ENCODE measurements at regions not wholly inside any gene's neighbourhood (a gene's known extent, or its start where the extent isn't known, plus 50 kb on each side); places are given as distances from the start of the nearest gene placed in this dataset.

- FAIRE-seq = no peak
- DNase-seq (ENCODE audit: insufficient read length, low spot score) = no peak
Measured at GRCh38 chr21:23718446-23719285, 1888.6 kb downstream of the MRPL39 start.

DNA sequence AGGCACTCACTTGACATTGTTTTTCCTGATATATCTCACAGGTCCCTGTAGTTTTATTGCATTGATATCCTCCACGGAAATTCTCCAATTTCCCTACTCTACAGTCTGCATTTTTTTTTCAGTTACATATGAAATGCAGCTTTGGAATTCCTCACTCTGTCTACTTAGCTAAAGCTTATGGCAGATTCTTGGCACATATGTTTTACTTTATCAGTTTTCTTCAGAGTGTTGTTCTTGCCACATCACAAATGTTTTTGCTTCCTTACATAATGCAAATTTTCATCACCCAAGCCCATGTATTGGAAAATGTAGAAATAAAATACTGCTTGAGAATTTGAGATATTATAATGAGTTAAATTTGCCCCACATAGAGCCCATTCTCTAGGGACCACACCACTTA, 1895.1 kb downstream of the MRPL39 start:
- FAIRE-seq (no peak), DNase-seq (ENCODE audit: insufficient read length, low spot score) (no peak)

DNA sequence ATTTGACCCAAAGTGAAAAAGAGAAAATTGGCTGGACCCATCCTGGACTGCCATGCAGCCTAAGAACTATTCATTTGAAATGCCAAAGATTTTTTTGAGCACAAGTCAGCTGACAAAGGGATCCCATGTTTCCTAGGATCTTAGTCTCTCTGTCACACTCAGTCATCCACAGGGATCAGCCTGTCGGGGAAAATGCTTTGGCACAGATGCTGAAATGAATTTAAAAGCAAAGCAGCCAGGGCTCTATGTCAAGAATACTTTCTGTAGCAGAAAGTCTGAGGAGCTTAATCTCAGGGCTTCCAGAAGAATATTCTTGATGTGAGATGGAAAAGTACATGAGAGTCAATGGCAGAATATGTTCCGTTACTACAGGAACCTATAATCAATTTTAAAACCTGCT, 1900.8 kb downstream of the MRPL39 start:
- no peak for DNase-seq (ENCODE audit: insufficient read length, low spot score)
- no peak for FAIRE-seq

DNA sequence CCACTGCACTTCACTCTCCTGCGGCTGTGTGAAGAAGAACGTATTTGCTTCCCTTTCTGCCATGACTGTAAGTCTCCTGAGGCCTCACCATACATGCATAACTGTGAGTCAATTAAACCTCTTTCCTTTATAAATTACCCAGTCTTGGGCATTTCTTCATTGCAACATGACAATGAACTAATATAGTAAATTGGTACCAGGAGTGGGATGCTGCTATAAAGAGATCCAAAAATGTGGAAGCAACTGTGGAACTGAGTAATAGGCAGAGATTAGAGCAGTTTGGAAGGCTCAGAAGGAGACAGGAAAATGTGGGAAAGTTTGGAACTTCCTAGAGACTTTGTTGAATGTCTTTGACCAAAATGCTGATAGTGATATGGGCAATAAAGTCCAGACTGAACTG, 1907.9 kb downstream of the MRPL39 start:
- FAIRE-seq = no peak
- no peak for DNase-seq (ENCODE audit: insufficient read length, low spot score)

DNA sequence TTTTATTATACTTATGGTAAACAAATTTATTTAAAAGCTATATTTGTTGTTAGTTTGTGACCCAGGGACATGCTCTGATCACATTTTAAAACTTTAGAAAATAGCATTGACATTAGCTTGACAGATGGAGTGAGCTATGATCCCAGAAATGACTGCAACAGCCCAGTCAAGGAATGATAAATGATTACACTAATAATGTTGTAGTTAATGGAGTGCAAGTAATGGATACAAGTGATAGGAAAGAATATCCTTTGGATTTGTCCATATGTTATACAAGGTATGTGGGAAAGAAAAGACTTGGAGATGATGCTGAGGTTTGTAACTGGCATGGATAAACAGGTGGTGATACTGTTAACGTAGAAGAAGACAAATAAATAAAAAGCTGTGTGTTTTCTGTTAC, 1908.7 kb downstream of the MRPL39 start:
- FAIRE-seq (no peak), DNase-seq (ENCODE audit: insufficient read length, low spot score) (no peak)

DNA sequence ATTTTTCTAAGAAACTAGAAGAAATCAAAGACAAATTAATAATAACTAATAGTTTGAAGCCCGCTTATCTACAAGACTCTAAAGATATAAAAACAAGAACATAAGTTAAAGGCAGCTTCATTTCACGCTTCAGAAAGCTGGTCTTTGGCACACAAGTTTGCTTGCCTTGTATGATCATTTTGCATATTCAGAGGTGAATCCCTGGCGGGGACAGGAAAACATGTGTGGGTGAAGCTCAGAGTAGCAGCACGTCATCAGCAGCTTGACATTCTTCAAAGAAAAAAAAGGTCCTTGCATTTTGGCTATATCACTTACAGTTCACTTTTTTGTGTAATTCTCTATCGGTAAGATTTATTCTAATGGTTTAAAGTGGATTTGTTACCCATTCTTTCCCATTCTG, 1911.8 kb downstream of the MRPL39 start:
- DNase-seq (ENCODE audit: insufficient read length, low spot score) (no peak), FAIRE-seq (no peak)

- FAIRE-seq = no peak
Measured at GRCh38 chr21:23694390-23694789, 1912.9 kb downstream of the MRPL39 start.

GRCh38 chr21:23690316-23690715, 1917.0 kb downstream of the MRPL39 start:
- FAIRE-seq (no peak), DNase-seq (ENCODE audit: insufficient read length, low spot score) (no peak)

More at GRCh38 chr21:23694390-23694789, 1912.9 kb downstream of the MRPL39 start:
- DNase-seq (ENCODE audit: insufficient read length, low spot score) = no peak

DNA sequence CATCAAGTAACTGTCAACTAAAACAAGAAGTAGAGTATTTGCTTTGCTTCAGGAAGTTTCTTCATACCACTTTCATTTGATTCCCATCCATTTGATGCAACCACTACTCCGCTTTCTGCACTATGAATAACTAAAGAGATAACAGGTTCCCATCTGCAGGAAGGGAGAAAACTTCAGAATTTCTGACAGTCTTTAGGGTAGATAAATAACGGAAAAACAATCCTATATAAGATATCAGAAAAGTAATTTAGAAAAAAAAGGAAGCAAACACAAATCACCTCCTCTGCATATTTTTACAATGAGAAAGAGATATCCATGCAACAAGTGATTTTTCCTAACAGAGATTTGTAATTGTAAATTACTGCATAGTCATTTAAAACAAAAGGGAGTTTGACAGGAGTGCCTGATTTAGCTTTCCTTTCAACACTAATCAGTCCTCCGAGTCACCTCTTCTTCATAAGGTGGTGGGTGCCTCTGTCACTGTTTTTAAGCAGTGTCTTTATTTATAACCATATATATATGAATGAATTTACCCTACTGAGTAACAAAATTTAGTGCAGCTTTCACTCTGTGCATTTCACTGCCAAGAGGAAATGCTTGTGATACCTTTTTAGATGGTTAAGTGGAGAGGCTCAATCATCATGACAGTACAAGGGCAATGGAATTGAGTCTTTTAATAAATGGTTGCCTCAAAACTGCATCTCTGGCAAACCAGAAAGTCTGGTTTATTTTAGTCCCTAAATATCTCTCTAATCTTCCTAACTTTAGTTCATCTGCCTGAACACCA, 1920.4 kb downstream of the MRPL39 start:
- FAIRE-seq (no peak), DNase-seq (ENCODE audit: insufficient read length, low spot score) (no peak)

DNA sequence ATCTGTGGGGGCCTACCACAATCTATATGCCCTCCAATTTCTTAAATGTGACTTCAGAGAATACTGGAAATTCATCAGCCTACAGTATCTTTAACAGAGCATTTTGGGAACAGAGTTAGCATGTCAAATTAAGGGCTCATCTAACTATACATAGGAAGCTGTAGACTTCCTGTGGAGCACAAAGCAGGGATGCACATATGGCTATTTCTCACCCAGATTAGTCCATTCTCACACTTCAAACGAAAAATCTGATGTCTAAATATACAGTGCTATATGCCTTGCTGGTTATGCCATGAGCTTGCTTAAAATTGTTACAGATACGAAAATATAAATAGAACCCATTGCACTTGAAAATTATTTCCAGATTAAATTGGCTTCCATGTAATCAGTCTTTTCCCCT, 1922.8 kb downstream of the MRPL39 start:
- FAIRE-seq (no peak), DNase-seq (ENCODE audit: insufficient read length, low spot score) (no peak)

GRCh38 chr21:23664193-23664694, 1943.0 kb downstream of the MRPL39 start:
- FAIRE-seq = no peak

DNA sequence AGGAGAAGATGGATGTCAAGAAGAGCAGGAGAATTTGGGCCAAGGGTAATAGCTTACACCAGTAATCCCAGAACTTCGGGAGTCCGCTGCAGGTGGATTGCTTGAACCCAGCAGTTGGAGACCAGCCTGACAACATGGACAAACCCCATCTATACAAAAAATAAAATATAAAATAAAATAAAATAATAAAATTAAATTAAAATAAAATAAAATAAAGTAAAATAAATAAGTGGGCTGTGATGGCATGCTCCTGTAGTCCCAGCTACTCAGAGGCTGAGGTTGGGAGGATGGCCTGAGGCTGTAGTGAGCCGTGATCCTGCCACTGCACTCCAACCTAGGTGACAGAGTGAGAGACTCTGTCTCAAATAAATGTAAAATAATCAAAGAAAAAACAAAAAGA, 1946.7 kb downstream of the MRPL39 start:
- no peak for DNase-seq (ENCODE audit: insufficient read length, low spot score)
- no peak for FAIRE-seq

More at GRCh38 chr21:23664193-23664694, 1943.0 kb downstream of the MRPL39 start:
- no peak for DNase-seq (ENCODE audit: insufficient read length, low spot score)

DNA sequence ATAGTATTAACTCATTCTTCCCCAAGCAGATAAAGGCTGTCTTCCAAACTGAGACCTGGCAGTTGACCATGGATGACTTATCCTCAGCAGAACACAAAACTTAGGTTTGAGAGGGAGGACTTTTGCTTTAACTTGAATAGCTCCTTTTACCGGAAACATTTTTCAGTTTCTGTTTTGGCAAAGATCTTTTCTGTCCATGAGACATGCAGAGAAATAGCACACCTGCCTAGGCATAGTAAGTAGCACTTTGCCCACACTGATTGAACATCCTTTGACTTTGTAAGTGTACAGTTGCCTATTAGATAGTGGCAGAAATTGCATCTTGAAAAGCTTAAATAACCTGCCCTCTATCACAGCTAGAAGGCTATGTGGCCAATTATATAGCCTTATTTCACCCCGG, 1962.5 kb downstream of the MRPL39 start:
- no peak for FAIRE-seq
- DNase-seq (ENCODE audit: insufficient read length, low spot score) = no peak

- DNase-seq (ENCODE audit: insufficient read length, low spot score) = peak; percentile 7
- FAIRE-seq = no peak
Measured at GRCh38 chr21:23639721-23640120, 1967.6 kb downstream of the MRPL39 start.

DNA sequence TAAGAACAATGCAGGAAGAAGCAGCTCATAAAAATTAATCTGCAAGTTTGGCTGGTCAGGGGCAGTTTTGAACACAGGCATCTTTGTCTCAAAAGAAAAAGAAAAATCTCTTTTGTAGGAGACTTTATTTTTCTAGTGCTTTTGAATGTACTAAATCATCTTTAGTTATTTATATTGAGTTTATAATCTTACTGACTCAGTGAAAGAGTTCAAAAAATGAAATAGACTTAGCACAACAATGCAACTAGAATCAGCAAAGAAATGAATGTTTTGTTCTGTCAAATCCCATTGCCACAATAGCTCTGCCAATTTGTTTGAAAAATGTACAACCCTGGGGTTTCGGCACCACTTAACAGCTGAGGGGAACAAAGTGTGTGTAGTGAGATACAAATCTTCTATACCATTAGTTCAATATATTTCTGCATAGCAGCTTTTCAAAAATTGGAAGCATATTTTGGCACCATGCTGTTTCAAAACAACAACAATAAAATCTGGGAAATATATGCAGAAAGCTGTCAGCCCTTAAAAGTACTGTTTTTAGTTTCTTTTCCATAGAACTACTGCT, 1969.1 kb downstream of the MRPL39 start:
- FAIRE-seq (no peak), DNase-seq (ENCODE audit: insufficient read length, low spot score) (no peak)

DNA sequence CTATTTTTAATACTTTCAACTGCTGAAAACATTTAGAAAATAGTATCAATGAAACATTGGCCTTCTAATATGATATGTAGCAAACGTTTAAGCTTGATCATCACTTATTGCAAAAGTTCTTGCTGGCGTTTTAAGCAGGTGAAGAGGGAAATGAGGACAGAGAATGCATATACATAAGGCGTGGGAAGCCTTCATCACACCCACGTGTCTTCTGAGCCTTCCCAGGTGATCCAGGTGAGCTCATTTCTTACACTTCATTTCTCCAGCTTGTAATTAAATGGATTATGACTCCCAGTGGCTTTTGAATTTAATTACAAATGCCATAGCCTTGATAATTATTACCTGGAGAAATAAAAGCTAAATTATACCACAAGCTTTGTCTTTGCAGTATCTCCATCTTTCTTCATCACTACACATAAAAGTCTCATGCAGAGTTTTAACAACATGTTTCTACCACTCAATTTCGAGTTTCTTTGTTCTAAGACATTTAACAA, 1973.8 kb downstream of the MRPL39 start:
- no peak for DNase-seq (ENCODE audit: insufficient read length, low spot score)
- FAIRE-seq = no peak

DNA sequence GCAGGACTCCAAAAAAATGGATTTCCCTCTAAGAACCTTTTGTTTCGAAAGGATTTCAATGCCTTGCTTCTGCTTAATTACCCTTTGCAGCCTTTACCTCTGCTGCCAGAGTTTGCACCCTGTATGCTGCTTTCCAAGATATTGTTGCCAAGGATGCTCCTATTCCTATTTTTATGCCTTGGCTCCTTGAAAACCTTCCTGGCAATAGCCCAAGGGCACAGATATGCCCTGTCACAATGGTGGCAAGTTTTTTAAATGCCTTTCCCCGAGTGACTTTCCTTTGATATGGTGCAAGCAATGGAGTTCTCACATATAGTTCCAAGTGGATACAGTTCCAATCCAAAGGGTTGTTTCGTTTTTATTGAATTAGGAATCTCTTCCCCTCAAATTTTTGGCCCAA, 1983.0 kb downstream of the MRPL39 start:
- DNase-seq (ENCODE audit: insufficient read length, low spot score) (no peak), FAIRE-seq (no peak)

- DNase-seq (ENCODE audit: insufficient read length, low spot score) (no peak), FAIRE-seq (no peak)
Measured at GRCh38 chr21:23613014-23613413, 1994.3 kb downstream of the MRPL39 start.

DNA sequence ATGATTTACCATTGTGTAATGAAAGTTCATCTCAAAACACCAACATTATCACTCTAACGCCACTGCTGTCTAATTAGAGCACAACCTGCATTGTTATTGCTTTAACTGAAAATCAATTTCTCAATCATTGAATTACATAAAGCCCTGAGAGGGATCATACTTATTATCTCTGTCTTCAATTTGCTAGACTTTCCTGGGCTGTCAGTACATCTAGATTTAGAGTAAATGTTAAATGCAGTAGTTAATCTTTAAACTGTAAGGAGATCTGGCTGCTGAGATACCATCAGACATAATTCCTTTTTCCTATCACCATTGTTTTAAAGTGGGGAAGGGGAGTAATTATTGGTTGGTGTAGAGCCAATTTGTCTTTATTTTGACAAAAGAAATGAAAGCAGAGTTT, 1995.1 kb downstream of the MRPL39 start:
- no peak for DNase-seq (ENCODE audit: insufficient read length, low spot score)
- peak; percentile 16 for FAIRE-seq

DNA sequence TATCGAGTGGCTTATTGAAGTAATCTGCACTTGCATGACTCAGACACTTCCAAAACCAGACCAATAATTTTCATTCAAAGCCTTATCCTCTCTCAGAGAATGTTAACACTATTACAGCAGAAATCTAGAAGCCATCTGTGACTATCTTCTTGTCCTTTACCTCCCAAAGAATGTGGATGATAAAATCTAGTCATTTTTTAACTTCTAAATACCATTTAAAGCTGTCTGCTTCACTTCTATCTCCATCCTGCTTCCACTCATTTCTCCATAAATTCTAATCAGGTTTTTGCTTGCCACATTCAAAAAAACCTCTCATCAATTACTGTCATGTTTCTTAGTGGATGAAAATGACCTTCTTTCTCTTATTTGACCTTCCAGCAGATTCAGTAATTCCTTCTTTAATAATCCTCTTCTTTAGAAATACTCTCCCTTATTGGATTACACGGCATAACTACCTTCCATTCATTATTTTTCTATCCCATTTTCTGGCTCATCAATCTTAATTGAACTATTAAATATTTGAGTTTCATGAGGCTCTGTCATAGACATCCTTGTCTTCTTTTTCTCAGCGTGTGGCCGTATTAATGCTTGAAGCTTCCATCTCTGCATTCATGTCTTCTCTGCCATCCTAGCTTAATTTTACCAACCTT, 1999.4 kb downstream of the MRPL39 start:
- FAIRE-seq = no peak
- no peak for DNase-seq (ENCODE audit: insufficient read length, low spot score)

- FAIRE-seq (no peak), DNase-seq (ENCODE audit: insufficient read length, low spot score) (no peak)
Measured at GRCh38 chr21:23601549-23601948, 2005.7 kb downstream of the MRPL39 start.

Measured in HTR-8/SVneo (cell line).